Activated CD4-positive, alpha-beta T cell treated with anti-CD3 and anti-CD28 coated beads, Interleukin-10, Interleukin-2, amounts not matched to agents 100 ng/mL and 50 ng/mL, durations not matched to agents 16 hours and 8 hours (primary cell): ENCODE measurements at regions not wholly inside any gene's neighbourhood (a gene's known extent, or its start where the extent isn't known, plus 50 kb on each side); places are given as distances from the start of the nearest gene placed in this dataset.
A peak's percentile ranks its signal among the peaks of the same experiment; 100 is the strongest.
"Not testable (repeated sequence)": the region's sequence is repeated elsewhere in the genome, so short reads cannot be mapped to it uniquely, and the experiment has no call there.

Source experiments
- DNase-seq: peaks from one replicate; pipeline ENCODE4 v3.0.0-alpha.2; 2020

- DNase-seq: no peak
Measured at GRCh38 chr10:2214092-2214491, 476.8 kb upstream of the ADARB2 start.

- DNase-seq: no peak
Measured at GRCh38 chr10:2212244-2212834, 475.0 kb upstream of the ADARB2 start.

- DNase-seq: no peak
Measured at GRCh38 chr10:2210088-2210487, 472.8 kb upstream of the ADARB2 start.

GRCh38 chr10:2208106-2208505, 470.8 kb upstream of the ADARB2 start:
- DNase-seq: no peak

GRCh38 chr10:2207246-2207922, 470.1 kb upstream of the ADARB2 start:
- no peak for DNase-seq

GRCh38 chr10:2205406-2205805, 468.1 kb upstream of the ADARB2 start:
- no peak for DNase-seq

GRCh38 chr10:2202401-2202800, 465.1 kb upstream of the ADARB2 start:
- no peak for DNase-seq

GRCh38 chr10:2201534-2202099, 464.3 kb upstream of the ADARB2 start:
- no peak for DNase-seq

GRCh38 chr10:2197663-2198062, 460.3 kb upstream of the ADARB2 start:
- no peak for DNase-seq

- DNase-seq: no peak
Measured at GRCh38 chr10:2196272-2196671, 458.9 kb upstream of the ADARB2 start.

- DNase-seq: not testable (repeated sequence)
Measured at GRCh38 chr10:2189356-2189755, 452.0 kb upstream of the ADARB2 start.

GRCh38 chr10:2188371-2188770, 451.0 kb upstream of the ADARB2 start:
- no peak for DNase-seq

- DNase-seq: no peak
Measured at GRCh38 chr10:2173327-2173726, 436.0 kb upstream of the ADARB2 start.

- no peak for DNase-seq
Measured at GRCh38 chr10:2165771-2166460, 428.6 kb upstream of the ADARB2 start.

GRCh38 chr10:2150288-2150687, 413.0 kb upstream of the ADARB2 start:
- no peak for DNase-seq

- no peak for DNase-seq
Measured at GRCh38 chr10:2145926-2146478, 408.7 kb upstream of the ADARB2 start.

GRCh38 chr10:2145491-2145890, 408.2 kb upstream of the ADARB2 start:
- no peak for DNase-seq

- DNase-seq: no peak
Measured at GRCh38 chr10:2144584-2144983, 407.3 kb upstream of the ADARB2 start.

GRCh38 chr10:2143213-2143835, 406.0 kb upstream of the ADARB2 start:
- DNase-seq: no peak

- DNase-seq: no peak
Measured at GRCh38 chr10:2139746-2140145, 402.4 kb upstream of the ADARB2 start.

- DNase-seq: peak; percentile 11
Measured at GRCh38 chr10:2137549-2138174, 400.3 kb upstream of the ADARB2 start.

- no peak for DNase-seq
Measured at GRCh38 chr10:2130705-2131305, 393.5 kb upstream of the ADARB2 start.
